ENCODE measurements at regions not wholly inside any gene's neighbourhood (a gene's known extent, or its start where the extent isn't known, plus 50 kb on each side); places are given as distances from the start of the nearest gene placed in this dataset.

- CTCF ChIA-PET: no interaction called here
- no peak for DNase-seq (ENCODE audit: low spot score)
- no peak overlapping the region for H3K27ac ChIP-seq
- no peak for TF ChIP-seq CTCF (conservative IDR thresholded peaks at IDR 0.05; ENCODE audit: low read depth)
- POLR2A ChIA-PET (ENCODE audit: low non-redundant PET): no interaction called here
These were observed 136.5 kb upstream of the NKX1-1 start for GRCh38 chr4:1542516-1543320.

DNA sequence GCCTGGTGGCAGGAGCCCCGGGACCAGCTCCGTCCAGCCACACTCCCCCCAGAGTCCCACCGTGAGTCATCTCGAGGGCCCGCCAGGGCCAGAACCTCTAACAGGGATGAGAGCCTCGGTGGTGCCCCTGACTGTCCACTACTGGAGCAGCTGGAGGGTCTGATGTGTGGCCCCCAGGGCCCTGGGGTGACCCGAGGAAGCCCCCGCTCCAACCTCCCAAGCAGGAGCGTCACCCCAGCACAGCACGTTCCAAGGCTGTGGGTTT, 135.9 kb upstream of the NKX1-1 start:
- H3K27ac ChIP-seq: no peak overlapping the region
- no peak for DNase-seq (ENCODE audit: low spot score)
- CTCF ChIA-PET: no interaction called here
- POLR2A ChIA-PET (ENCODE audit: low non-redundant PET): no interaction called here
- TF ChIP-seq CTCF (conservative IDR thresholded peaks at IDR 0.05; ENCODE audit: low read depth): no peak

DNA sequence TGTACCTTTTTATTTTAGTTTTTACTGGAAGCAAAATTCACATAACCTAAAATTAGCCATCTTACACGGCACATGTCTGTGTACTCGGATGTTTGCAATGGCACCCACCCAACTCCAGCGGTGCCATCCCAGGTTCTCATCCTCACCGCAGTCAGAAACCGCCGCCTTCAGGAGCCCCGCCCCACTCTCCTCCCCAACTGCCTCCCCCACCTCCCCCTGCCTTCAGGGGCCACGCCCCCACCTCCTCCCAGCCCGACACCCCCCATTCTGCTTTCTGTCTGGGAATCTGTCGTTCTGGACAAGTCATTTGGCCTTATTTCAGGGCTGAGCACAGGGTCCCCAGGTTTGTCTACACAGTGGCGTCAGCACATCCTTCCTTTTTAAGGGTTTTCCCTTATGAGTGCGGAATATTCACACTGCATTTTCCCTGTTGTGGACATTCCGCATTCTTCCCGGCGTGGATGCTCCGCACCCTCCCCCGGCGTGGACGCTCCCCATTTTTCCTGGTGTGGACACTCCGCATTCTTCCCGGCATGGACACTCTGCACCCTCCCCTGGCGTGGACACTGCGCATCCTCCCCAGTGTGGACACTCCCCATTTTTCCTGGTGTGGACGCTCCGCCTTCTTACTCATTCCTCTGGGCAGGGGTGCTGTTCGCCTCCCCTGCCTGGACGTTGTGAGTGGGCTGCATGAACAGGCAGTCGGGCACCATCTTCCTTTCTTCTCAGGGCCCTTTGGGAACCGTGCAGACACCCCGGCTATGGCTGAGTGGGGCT, 135.4 kb upstream of the NKX1-1 start:
- DNase-seq (ENCODE audit: low spot score): no peak
- ChIA-PET CTCF (no interaction called here), POLR2A (ENCODE audit: low non-redundant PET) (no interaction called here)
- TF ChIP-seq CTCF (conservative IDR thresholded peaks at IDR 0.05; ENCODE audit: low read depth): no peak
- no peak overlapping the region for H3K27ac ChIP-seq

DNA sequence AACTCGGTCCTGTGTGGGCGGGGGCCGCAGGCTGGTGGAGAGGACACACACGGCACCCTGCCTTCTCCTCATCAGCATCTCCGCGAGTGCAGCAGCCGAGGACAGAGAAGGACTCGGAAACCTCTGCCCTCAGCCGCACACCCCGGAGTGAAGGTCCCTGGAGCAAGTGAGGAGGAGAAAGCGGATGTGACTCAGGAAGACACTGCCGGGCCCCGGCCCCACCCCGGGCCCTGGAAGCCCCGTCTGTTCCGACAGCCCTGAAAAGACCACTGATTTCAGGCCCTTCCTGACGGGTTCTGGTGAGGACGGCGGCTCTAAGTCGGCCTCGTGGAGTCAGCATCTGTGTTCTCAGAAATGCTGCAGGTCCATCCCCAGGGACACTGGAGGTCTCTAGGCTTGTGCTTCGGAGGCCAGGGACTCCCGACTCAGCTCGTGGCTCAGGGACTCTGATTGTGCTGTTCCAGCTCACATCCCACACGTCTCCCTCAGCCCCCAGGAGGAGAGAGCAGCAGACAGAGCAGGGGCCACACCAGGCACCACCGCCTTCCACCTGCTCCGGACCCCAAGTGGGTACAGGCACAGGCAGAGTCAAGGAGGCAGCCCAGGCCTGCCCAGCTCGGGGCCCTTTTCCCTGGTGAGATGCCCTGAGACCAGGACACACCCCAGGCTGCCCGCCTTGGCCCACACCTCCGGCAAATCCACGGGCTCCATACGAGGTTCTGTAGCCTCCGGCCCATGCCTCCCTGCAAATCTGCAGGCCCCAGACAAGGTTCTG, 134.5 kb upstream of the NKX1-1 start:
- CTCF ChIA-PET: no interaction called here
- POLR2A ChIA-PET (ENCODE audit: low non-redundant PET): no interaction called here
- TF ChIP-seq CTCF (conservative IDR thresholded peaks at IDR 0.05; ENCODE audit: low read depth): no peak

DNA sequence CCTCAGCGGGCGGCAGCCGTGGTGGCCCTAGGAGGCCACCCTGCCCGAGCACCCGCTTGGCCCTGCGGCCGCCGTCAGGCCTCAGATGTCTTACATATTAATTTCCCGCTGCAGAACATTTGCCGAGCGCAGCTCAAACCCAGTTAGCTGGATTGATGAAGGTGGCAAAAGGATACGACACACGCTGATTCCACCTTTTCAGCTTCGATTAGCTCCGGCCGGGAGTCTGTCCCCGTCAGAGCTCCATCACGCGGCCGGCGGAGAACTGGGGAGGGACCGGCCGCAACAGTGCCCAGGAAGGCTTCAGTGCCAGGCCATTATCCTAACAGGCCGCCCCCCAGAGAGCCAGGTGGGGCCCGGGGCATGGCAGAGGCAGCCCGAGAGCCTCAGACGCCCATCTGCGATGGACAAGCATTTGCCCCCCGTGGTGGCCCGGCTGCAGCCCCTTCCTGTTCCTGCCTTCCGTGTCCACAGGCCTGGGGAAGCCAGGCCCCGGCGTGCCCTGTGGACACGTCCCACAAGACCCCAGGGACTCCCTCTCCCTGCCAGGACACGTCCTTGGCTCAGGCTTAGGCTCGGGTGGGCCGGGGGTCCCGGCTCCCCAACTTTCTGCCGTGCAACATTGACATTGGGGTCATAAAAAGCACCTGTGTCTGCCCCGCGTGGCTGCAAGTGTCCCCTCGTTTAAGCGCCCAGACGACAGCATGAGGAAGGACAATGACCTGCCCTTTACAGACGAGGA, 133.8 kb upstream of the NKX1-1 start:
- CTCF ChIA-PET: no interaction called here

More for the DNA sequence above, 134.5 kb upstream of the NKX1-1 start:
- no peak overlapping the region for H3K27ac ChIP-seq
- no peak for DNase-seq (ENCODE audit: low spot score)

More for the DNA sequence above, 133.8 kb upstream of the NKX1-1 start:
- H3K27ac ChIP-seq: no peak overlapping the region
- DNase-seq (ENCODE audit: low spot score): no peak
- TF ChIP-seq CTCF (conservative IDR thresholded peaks at IDR 0.05; ENCODE audit: low read depth): no peak
- POLR2A ChIA-PET (ENCODE audit: low non-redundant PET): no interaction called here
